Skeletal muscle cell (primary cell): ENCODE measurements at regions not wholly inside any gene's neighbourhood (a gene's known extent, or its start where the extent isn't known, plus 50 kb on each side); places are given as distances from the start of the nearest gene placed in this dataset.

ENCODE experiments used
- DNase-seq: peaks from one replicate; pipeline ENCODE4 v3.0.0-alpha.2; 2010; ENCODE audit warnings: low read depth
- H3K4me3 ChIP-seq: 2 replicates; pipeline ENCODE4 v1.5.1; 2011; ENCODE audit warnings: low read depth, mild to moderate bottlenecking, control low read depth, low read length, moderate library complexity

DNA sequence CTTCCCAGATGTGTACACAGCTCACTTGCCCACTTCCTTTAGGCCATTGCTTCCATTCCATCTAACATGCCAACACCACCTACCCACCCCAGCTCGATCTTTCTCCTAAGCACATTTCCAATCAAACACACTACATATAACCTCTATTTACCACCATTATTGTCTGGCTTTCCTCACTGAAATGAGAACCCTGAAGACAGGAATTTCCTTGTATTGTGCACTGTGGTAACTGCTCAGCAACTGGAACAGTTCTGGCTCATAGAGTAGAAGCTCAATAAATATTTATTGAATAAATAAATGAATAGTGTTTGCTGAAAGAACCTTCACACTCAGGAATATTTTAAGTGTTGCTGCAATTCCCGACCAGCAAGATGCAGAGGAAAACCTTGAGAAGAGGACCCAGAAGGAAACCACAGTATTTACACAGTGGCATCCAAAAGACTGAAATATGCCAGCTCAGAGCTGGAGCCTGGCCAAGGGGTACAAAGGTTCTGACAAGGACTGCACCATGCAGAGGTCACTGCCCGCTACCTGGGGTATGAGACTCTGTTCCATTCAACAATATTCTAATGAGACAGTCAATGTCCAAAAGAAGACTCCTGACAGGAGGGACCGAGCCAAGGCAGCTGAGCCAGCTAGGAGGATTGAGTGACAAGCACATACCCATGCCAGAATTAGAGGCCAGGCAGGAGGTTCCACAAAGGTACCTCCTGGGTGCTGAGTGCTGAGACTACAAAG is 168.8 kb downstream of the NUP210 start:
- H3K4me3 ChIP-seq = no peak overlapping the region
- DNase-seq = no peak

DNA sequence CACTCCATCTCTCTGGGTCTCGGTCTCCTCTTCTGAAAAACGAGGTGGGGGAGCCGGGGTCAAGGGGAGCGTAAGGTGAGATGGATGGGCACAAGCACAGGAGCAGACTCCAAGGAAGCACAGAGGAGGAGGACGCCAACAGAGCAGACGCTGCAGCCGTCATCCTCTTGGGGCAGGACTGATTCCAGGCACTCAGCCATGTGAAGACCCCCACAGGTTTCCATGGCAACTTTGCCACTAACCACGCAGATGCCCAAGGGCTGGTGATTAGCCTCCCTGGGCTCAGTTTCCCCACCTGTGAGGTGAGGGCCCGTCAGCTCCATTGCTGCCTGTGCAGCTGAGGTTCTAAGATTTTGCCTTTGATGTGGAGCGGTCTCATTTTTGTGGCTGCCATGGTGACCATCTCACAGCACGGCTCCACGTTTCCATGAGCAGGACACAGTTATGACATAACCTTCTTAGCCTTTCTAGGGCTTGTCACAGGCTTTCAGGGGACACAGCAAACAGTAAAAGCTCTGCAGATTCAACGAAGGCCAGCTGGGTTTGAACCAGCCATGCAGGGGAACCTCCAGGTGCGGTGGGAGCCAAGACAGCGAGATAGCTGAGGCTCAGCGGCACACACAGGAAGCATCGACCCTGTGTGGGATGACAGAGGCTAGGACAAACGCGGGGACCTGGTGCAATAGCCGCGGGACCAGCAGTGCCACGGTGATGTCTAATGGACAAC is 170.3 kb downstream of the NUP210 start:
- no peak overlapping the region for H3K4me3 ChIP-seq
- no peak for DNase-seq

DNA sequence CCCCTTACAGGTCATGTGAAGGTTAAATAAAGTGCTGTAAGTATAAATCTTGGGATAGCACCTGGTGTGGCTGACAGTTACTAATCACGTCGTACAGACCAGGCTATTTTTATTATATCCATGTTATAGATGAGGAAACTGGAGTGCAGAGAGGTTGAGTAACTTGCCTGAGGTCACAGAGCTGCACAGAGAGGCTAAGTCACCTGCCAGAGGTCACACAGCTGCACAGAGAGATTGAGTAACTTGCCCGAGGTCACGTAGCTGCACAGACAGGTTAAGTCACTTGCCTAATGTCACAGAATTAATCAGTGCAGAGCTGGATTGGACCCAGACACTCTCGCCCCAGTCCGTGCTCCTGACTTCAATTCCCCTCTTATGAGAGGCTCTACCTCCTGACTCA is 171.5 kb downstream of the NUP210 start:
- DNase-seq = no peak
- no peak overlapping the region for H3K4me3 ChIP-seq

DNA sequence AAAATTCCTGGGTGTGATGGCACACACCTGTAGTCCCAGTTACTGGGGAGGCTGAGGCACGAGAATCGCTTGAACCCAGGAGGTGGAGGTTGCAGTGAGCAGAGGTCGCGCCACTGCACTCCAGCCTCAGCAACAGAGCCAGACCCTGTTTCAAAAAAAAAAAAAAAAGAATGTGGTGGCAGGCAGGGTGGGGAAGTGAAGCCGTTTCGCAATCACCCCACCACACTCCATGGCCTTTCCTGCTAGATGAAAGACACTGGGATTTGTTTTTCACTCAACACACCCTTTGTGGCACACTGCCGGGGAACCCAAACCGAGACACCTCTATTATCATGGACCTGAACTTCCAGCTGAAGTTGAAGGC is 172.4 kb upstream of the IQSEC1 start:
- DNase-seq = no peak
- H3K4me3 ChIP-seq = no peak overlapping the region

DNA sequence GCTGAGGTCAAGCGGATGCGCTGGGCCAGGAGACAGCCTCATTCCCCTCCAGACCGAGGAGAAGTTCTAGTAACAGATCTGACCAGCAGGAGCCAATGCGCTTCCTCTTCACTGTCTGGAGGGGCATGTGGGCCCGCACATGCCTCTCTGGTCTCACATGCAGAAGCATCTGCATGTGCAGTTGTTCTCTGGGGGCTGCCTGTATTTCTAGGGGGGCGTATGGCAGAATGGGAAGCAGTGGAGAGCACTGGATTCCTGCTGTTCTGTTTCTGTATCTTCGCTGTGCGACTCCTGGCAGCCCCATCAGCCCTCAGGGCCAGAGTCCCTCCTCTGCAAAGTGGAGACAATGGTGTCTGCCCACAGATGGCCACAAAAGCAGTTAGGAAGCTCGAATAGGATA is 170.4 kb upstream of the IQSEC1 start:
- no peak overlapping the region for H3K4me3 ChIP-seq
- no peak for DNase-seq

DNA sequence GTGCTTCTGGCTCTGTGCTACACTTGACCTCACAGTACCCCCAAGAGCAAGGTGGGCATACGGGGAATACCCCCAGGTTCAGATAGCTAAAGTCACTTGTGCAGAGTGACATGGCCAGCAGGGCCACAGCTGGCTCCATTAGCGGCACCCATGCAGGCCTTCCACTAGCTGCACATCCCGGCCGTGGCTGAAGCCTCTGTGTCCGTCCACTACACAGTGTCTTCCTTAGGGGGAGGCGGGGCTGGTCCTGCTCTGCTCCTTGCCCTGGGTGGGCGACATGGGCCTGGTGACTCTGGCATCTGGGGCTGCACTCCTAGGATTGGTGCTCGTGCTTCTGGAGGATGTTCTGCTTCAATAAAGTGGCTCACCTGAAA is 169.1 kb upstream of the IQSEC1 start:
- no peak overlapping the region for H3K4me3 ChIP-seq
- no peak for DNase-seq

DNA sequence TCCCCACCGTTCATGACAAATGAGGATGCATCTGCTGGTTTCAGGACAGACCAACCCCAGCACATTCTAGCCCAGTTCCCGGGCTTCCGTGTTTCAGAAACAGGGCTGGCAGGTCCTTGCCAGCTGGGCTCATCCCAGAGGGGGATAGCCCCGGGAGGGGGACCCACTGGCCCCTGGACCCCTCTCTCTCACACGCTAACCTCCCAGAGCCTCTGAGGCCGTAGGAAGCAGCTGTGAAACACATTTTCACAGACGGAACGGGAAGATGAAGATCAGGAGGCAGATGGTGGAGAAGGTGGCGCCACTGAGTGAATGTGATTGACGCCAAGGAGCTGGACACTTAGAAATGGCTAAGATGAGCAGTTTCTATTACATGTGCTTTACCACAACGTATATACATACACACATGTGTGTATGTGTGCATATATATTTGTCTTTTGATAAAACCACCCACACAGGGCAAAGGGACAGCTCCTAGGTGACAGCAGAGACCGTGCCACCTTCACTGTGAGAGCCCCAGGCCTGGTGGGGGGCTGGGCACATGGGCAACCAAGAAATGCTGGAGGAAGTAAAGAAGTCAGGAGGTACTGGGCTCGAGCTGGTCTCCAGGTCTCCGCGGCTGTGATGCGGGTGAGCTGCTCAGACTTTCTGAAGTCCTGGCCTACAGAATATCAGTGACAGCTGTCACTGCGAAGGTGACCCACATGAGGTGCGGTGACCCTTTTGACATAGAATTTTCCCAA is 168.6 kb upstream of the IQSEC1 start:
- no peak for DNase-seq
- H3K4me3 ChIP-seq = no peak overlapping the region

DNA sequence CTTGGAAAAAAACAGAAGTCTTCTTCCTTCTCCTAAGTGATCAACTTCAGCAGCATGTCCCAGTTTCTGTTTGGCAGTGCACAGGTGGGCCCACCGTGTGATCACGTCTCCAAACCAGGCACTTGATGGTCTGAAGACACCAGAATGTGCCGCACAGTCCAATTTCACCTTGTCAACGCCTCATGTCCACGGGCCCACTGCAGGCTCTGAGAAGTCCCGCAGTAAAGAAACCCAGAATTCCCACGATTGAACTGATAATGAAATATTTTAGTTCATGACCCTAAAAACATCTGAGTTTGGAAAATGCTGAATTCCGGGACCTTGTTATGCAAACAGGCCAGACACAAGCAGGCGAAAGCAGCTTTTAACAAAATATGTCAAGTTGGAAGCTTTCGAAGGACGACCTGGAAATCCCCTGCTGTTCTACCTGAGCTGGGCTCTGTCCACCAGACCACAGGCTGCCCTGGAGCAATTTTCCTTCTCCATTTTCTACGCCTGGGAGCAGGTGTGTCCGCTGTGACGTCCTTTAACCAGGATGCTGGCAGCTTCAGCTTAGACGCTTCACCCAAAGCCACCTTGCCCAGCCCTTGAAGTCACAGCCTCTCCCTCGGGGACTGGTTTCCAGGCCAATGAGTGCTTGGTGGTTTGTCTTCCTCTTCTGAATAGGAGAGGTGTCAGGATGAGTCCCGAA is 167.8 kb upstream of the IQSEC1 start:
- no peak for DNase-seq
- H3K4me3 ChIP-seq = no peak overlapping the region

DNA sequence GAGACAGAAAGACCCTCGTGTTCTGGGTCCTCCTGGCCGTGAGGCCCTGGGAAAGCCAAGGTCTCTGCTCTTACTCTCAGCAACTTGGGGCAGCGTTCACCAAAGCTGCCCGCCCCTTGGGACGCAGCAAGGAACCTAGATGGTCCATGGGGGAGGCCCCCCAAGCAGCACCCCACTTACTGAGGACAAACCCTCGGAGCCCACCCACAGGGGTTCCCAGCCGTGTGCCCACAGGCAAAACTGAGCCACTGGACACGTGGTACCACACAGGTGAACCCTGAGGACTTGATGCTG is 166.2 kb upstream of the IQSEC1 start:
- no peak overlapping the region for H3K4me3 ChIP-seq
- no peak for DNase-seq

DNA sequence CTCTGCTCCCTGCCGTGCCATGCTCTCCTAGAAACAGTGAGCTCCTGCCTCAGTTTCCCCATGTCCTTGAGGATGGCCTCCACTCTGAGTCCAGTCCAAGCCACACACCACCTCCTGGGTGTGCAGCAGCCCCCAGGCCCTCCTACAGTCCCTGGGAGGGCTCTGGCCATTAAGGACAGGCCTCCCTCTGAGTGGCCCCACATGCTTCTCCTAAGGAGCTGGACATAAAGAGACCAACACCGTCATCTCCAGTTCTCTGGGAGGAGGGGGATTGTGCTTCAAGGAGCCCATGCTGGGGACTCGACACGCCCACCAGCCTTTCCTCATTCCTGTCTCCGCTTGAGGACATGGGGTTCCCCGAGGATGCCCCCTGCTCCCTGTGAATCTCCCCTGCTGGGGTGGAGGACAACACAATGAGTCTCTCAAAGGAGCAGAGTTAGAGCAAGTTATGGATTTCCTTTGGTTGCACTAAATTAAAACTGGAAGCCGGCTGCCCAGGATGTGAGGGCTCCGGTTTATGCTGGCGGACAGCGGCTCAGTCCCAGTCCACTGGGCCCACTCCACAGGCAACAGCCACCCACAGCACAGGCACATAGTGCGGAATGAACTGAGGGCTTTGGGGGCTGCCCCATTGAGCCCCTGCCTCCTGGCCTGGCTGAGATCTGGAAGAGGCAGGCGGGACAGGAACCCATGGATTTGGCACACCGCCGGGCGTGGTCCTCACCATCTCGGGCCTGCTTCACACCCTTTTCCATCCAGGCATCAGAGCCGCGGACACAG is 165.6 kb upstream of the IQSEC1 start:
- no peak for DNase-seq
- no peak overlapping the region for H3K4me3 ChIP-seq

DNA sequence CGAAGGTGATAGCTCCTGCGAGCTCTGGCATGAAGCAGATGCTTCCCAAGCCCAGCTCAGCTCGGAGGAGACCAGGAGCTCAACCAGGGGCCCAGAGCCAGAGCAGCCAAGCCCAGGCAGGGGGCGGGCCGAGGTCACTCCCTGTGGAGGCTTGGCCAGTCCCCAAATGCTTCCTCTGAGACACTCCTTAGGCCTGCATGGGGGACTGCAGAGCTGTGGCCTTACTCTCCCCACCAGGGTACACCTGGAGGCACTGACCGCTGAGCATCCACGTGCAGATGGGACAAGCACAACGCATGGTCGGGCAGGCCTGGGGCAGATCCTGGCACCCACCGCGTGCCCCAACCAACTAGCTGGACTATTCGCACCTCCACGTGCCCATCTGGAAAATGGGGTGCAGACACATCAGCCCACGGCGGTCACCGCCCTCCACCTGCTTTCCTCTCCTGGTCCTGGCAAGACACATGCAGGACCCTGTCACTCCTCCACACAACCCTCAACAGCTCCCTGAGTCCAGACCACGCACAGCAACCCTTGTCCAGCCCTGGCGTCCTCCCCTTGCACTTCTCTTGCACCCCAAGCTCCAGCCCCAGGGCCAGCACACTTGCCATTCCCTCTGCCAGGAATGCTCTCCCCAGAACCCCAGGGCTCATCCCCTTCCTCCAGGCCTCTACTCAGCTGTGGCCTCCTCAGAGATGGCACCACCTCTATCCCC is 164.7 kb upstream of the IQSEC1 start:
- no peak for DNase-seq
- H3K4me3 ChIP-seq = no peak overlapping the region

DNA sequence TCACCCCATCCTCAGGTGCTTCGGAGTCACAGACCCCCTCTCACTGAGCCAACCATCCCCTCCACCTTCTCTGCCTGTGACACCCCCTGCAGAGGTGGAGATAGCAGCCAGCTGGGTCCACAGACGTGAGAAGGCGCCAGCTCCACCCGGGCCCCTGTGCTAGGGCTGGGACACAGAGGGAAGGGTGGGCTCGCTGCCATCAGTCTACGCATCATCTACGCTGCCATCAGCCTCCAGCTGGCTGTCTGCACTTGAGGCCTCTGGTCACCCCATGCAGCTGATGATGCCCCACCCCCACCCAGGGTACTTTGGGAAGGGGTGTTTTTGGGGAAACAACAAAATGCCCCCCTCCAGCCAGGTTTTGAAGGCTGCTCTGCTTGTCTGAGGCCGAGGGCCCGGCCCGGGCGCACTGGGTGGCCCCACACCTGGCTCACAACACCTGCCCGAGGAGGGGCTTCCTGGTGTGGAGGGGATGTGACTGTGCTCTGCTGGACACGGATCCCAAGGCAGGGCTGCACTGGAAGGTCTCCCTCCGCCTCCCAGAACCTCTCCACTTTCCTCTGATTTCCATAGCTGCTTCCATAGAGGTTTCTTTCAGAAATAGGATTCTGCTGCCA is 163.4 kb upstream of the IQSEC1 start:
- DNase-seq = no peak
- H3K4me3 ChIP-seq = no peak overlapping the region

DNA sequence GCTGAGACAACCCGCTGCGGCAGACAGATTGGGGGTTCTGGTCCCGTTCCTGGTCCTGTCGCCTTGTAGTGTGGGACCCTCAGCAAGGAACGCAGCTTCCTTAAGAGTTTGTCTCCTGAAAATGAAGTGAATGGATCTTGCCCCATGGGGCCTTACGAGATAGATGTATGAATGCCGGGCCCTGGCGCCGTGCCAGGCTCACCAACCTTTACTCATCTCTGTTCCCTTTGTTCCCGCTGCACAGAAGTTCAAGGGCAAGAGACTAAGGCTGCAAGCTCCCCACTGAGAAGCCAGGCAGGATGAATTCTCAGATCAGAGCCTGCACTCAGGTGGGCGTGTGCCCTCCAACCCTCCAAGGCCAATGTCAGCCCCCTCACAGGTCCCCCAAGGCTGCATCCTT is 162.7 kb upstream of the IQSEC1 start:
- no peak overlapping the region for H3K4me3 ChIP-seq
- no peak for DNase-seq

DNA sequence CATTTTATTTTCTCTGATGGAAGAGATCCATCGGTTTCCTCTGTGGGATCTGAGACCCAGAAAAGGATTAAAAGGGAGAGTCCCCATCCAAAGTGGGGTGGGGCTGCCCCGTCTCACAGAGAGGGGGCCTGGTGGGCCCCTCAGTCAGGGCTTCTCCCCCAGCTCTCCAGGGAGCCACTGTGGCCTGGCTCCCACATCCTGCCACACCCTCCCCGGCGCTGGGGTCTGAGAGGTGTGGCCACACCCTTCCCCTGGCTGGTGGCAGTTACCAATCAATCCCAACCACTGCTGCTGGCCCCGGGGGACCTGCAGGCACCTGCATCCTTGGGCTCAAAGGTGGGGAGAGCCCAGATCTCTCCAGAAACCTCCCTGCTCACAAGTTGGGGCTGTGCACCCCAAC is 161.8 kb upstream of the IQSEC1 start:
- no peak overlapping the region for H3K4me3 ChIP-seq
- DNase-seq = no peak

DNA sequence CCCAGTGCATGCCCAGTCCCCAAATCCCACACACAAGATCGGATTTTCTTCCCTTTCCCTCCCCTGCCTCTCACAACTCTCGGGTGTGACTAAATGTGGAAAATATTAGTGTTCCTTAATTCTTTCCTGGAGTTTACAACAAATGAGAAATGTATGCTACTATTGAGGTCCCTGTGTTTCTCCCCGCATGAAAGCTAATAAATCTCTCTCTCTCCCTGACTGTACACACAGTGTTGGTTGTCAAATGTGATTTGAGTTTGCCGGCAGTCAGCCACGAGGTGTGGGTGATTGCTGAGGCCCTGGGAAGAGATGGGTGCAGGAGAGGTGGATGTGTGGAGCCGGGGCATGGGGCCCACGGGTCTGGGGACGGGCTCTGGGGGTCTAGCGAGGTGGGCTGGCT is 161.4 kb upstream of the IQSEC1 start:
- DNase-seq = no peak
- no peak overlapping the region for H3K4me3 ChIP-seq

DNA sequence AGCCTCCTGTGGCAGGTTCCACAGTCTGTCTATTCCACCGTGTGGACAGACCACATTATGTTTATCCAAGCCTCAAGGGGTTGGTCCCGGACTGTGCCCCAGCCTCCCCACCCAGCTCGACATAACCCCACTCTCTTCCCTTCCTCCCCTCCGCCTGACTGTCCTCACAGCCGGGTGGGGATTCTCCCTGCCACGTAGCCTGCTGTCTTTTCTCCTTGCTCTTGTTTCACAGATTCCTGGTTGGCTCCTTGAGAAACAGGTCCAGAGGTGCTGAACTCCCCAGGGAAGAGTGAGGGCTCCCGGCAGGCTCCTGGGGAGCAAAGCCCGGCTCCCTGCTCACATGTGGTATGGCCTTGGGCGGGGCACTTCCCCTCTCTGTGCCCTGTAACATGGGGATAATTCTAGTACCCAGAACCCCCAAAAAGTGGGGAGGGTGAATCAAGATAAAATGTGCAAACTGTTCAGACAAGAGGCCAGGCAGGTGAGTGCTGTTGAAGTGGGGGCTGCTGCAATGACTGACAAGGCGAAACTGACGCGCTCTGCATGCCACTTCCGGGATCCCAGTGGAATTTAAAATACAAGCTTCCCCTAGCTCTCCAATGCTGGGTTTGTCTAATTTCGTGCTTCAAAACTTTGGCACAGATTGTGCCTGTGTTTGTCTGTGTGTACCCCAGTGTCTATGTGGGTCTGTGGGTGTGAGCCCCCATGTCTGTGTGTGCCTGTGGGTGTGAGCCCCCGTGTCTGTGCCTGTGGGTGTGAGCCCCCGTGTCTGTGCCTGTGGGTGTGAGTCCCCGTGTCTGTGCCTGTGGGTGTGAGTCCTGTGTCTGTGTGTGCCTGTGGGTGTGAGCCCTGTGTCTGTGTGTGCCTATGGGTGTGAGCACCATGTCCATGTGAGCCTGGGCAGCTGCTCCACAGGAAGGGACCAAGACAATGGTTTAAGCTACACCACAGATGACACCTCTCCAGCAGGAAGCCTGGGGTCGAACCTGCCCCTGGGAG is 160.6 kb upstream of the IQSEC1 start:
- no peak for DNase-seq
- no peak overlapping the region for H3K4me3 ChIP-seq

DNA sequence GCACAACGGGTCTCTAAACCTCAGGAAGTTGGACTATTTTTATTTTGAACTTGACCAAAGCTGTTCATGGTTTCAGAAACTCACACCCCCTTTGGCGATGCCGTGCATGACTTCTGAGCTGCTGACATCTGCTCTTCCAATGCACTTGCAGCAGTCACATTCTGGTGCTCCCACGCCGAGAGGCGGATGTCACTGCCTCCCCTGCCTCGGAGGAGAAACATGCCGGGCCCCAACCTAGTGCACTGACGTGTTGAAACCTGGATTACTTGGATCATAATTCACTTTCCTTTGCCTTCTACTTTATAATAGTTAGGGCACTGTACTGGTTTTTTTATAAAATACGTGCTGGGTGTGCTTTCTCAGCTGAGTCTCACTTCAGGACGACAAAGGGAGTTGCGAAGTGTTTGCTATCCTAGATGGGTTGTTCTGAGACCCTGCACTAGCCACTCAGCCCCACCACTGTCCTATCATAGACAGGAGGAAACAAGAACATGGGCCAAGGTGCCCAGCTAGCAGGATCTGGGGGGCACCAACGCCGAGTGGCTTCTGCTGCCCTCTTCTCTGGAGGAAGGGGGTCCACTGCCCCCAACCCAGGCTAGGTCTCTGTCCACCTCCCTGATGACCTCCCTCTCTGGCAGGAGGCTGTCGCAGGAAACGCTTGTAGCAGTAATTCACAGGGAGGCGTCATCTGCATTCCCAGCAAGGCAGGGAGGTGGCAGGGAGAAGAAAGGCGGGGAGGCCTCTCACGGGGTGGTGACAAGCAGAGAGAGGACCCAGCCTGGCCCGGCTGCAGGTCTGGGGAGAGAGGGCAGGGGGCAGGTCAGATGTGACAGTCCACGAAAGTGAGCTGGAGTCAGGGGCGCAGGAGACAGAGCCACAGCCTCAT is 158.8 kb upstream of the IQSEC1 start:
- DNase-seq = no peak
- no peak overlapping the region for H3K4me3 ChIP-seq
